ENCODE measurements at regions not wholly inside any gene's neighbourhood (a gene's known extent, or its start where the extent isn't known, plus 50 kb on each side); places are given as distances from the start of the nearest gene placed in this dataset.

GRCh38 chr2:17313261-17313660 is 205.0 kb downstream of the RAD51AP2 start:
- H3K4me3 ChIP-seq (ENCODE audit: low read depth, low read length), result no peak overlapping the region
- DNase-seq (ENCODE audit: low read depth), result no peak
- no peak for TF ChIP-seq MYC (IDR thresholded peaks at IDR 0.05; ENCODE audit: low read depth, low read length)
- TF ChIP-seq MAX (IDR thresholded peaks at IDR 0.05; ENCODE audit: low read depth, low read length), result no peak
- TF ChIP-seq CTCF (IDR thresholded peaks at IDR 0.05; ENCODE audit: low read depth, low read length), result no peak
- TF ChIP-seq POLR2A (IDR thresholded peaks at IDR 0.05; ENCODE audit: extremely low read depth, insufficient read length), result no peak

- H3K4me3 ChIP-seq (ENCODE audit: low read depth, low read length), result no peak overlapping the region
- DNase-seq (ENCODE audit: low read depth), result no peak
- TF ChIP-seq POLR2A (IDR thresholded peaks at IDR 0.05; ENCODE audit: extremely low read depth, insufficient read length) (no peak), CTCF (IDR thresholded peaks at IDR 0.05; ENCODE audit: low read depth, low read length) (no peak), MAX (IDR thresholded peaks at IDR 0.05; ENCODE audit: low read depth, low read length) (no peak), MYC (IDR thresholded peaks at IDR 0.05; ENCODE audit: low read depth, low read length) (no peak)
Measured at GRCh38 chr2:17311771-17312511, 206.3 kb downstream of the RAD51AP2 start.

DNA sequence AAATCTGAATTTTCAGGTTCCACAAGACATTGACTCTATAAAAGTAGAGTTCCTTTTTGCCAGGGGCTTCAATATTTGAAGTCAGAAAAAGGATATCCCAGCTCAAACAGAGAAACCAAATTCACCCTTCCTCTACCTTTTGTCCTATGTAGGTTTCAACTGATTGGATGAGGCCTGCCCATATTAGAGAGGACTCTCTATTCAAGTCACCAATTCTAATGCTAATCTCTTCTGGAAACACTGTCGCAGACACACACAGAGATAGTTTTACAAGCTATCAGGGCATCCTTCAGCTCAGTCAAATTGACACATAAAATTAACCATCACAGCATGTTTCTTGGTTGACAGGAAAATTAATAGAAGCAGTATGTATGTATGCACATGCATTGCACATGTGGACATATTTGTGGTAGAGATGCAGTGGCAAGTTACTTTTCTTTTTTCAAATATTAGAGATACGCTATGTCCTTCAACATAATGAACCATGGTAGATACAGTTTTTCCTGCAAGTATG is 207.1 kb downstream of the RAD51AP2 start:
- H3K4me3 ChIP-seq (ENCODE audit: low read depth, low read length), result no peak overlapping the region
- no peak for DNase-seq (ENCODE audit: low read depth)
- no peak for TF ChIP-seq MYC (IDR thresholded peaks at IDR 0.05; ENCODE audit: low read depth, low read length)
- TF ChIP-seq POLR2A (IDR thresholded peaks at IDR 0.05; ENCODE audit: extremely low read depth, insufficient read length), result no peak
- no peak for TF ChIP-seq CTCF (IDR thresholded peaks at IDR 0.05; ENCODE audit: low read depth, low read length)
- TF ChIP-seq MAX (IDR thresholded peaks at IDR 0.05; ENCODE audit: low read depth, low read length), result no peak

GRCh38 chr2:17309741-17310339 is 208.4 kb downstream of the RAD51AP2 start:
- DNase-seq (ENCODE audit: low read depth), result peak; percentile 64
- TF ChIP-seq CTCF (IDR thresholded peaks at IDR 0.05; ENCODE audit: low read depth, low read length) (peak; percentile 76), POLR2A (IDR thresholded peaks at IDR 0.05; ENCODE audit: extremely low read depth, insufficient read length) (no peak), MAX (IDR thresholded peaks at IDR 0.05; ENCODE audit: low read depth, low read length) (no peak)
- H3K4me3 ChIP-seq (ENCODE audit: low read depth, low read length), result no peak overlapping the region

- DNase-seq (ENCODE audit: low read depth), result no peak
- no peak overlapping the region for H3K4me3 ChIP-seq (ENCODE audit: low read depth, low read length)
- TF ChIP-seq MAX (IDR thresholded peaks at IDR 0.05; ENCODE audit: low read depth, low read length), result no peak
- no peak for TF ChIP-seq POLR2A (IDR thresholded peaks at IDR 0.05; ENCODE audit: extremely low read depth, insufficient read length)
- no peak for TF ChIP-seq CTCF (IDR thresholded peaks at IDR 0.05; ENCODE audit: low read depth, low read length)
- TF ChIP-seq MYC (IDR thresholded peaks at IDR 0.05; ENCODE audit: low read depth, low read length), result no peak
Measured at GRCh38 chr2:17309181-17309580, 209.1 kb downstream of the RAD51AP2 start.
